NCI-H1417 treated with DMSO at 0.1 percent for 48 hours (cell line): ENCODE measurements at regions not wholly inside any gene's neighbourhood (a gene's known extent, or its start where the extent isn't known, plus 50 kb on each side); places are given as distances from the start of the nearest gene placed in this dataset.

ENCODE experiments used
- DNase-seq: peaks from one replicate; lab custom pipeline; 2025; lab: John Stamatoyannopoulos, UW

GRCh38 chr5:155068616-155069100 lies 55.1 kb downstream of the KIF4B start:
- DNase-seq = no peak

DNA sequence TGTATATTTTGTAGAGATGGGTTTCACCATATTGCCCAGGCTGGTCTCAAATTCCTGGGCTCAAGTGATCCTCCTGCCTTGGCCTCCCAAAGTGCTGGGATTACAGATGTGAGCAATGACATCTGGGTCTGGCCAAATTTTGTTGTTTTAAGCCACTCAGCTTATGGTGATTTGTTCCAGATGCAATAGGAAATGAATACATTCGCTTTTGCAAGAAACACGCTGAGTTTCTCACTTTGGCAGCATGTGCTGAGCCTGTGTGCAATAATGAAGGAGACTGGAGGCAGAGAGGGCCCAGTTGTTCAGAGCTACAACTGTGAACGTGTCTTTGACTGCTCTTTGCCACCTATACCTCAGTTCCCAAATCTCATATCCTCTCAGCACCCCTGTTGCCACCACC lies 56.4 kb downstream of the KIF4B start:
- DNase-seq = no peak

GRCh38 chr5:155070781-155071180 lies 57.2 kb downstream of the KIF4B start:
- no peak for DNase-seq

DNA sequence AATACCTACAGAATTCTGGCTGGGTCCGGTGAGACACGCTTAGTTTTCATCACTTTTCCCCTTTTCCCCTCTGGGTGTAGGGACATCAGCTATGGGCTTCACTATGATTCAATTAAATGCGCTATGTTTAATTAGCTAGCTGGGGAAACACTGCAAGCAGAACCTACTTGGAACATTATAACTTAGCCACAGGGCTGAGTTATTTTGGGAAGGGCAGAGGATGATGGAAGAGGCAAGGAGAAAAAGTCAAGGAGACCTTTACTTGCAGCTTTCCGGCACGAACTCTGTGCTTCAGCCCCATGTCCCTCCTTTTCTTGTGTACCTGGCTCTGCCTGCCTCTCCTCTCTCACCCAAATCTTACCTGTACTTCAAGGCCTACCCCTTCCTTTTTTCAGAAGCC lies 62.8 kb downstream of the KIF4B start:
- no peak for DNase-seq

DNA sequence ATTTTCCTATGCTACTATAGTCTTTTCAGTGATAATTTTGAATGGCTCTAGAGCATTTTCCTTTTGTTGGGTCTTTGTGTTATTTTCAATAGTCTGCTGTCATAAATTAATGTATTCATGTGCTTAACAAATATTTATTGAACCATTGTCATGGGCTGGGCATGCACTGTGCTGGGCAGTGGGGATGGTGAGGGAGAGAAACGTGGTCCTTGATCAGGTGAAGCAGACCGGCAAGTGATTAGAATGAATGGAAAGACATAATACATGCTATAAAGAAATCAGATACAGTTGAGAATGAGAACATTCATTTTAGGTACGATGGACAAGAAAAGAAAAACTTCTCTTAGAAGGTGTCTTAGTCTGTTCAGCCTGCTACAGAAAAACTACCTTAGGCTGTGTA lies 66.1 kb downstream of the KIF4B start:
- no peak for DNase-seq

- DNase-seq = no peak
These were observed 67.2 kb downstream of the KIF4B start for GRCh38 chr5:155080721-155081120.

DNA sequence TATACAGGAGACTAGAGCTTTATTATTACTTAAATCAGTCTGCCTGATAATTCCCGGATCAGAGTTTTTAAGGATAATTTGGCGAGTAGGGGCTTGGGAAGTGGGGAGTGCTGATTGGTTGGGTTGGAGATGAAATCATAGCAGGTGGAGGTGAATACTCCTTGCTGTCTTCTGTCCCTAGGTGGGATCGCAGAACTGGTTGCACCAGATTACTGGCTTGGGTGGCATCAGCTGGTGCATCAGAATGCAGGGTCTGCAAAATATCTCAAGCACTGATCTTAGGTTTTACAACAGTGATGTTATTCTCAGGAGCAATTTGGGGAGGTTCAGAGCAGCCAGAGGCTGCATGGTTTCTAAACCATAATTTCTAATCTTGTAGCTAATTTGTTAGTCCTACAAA lies 68.1 kb downstream of the KIF4B start:
- DNase-seq = no peak

DNA sequence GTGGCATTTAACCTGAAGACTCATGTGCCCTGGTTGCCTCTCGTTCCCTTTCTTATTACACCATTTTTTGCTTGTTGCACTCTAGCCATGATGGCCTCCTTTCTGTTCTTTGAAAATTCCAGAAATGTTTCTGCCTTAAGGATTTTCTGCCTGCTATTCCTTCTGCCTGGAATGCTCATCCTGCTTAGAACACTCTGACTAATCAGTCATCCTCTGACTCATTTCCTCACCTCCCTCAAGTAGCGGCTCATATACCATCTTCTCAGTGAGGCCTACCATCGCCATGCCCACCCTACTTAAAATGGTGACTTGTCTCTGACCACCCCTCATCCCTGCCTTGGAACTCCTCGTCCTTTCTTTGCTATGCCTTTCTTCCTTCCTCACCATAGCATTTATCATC lies 68.8 kb downstream of the KIF4B start:
- no peak for DNase-seq

DNA sequence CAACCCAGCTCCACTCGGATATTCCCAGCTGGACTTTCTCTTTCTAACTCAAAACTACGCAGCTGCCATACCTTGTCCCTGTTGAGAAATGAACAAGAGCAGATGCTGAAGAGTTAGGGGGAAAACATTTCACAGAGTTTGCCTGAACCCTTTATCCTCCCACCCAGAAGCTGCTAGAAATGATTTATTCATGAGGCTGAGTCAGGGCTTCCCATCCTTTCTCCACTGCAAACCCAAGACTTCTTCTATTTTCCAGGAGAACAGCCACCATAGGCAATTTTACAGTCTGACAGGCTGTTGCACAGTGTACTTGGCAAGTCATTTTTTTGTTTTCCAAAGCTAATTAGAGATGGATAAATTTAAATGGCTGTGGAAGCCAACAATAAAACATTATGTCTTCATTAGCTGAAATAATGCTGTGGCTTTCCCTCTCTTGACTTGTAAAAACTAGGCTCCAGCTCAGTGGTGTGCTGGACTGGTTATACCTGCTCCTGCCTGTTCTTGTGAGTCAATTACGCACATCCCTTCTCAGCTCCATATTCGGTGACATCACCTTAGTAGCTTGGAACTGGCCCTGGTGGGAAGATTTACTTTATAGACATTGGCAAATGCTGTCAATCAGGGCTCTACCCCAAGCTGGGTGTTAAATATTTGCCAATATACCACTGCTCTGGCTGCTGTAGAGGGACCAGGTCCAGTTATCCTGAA lies 71.9 kb downstream of the KIF4B start:
- no peak for DNase-seq

- DNase-seq = no peak
These were observed 73.5 kb downstream of the KIF4B start for GRCh38 chr5:155087036-155087435.

DNA sequence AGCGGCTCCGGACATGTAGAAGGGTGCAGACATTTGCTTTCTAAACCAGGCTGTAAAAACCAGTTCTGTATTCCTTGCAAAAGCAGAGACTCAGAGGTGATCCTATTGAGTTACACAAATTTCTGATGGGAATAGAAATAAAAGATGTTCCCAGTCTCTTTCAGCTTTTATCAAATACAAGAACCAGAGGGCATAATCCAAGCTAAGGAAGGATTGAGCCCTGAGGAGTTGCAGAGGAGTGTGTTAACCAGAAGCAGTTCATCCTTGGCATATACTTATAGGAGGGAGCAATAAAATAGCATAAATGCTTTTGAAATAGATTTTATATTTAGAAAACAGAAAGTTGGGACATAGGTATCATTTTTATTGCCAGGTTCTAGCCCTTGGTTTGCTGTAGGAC lies 75.3 kb downstream of the KIF4B start:
- DNase-seq = no peak

GRCh38 chr5:155089643-155090042 lies 76.1 kb downstream of the KIF4B start:
- DNase-seq = no peak

- DNase-seq = no peak
These were observed 77.6 kb downstream of the KIF4B start for GRCh38 chr5:155091063-155091648.

DNA sequence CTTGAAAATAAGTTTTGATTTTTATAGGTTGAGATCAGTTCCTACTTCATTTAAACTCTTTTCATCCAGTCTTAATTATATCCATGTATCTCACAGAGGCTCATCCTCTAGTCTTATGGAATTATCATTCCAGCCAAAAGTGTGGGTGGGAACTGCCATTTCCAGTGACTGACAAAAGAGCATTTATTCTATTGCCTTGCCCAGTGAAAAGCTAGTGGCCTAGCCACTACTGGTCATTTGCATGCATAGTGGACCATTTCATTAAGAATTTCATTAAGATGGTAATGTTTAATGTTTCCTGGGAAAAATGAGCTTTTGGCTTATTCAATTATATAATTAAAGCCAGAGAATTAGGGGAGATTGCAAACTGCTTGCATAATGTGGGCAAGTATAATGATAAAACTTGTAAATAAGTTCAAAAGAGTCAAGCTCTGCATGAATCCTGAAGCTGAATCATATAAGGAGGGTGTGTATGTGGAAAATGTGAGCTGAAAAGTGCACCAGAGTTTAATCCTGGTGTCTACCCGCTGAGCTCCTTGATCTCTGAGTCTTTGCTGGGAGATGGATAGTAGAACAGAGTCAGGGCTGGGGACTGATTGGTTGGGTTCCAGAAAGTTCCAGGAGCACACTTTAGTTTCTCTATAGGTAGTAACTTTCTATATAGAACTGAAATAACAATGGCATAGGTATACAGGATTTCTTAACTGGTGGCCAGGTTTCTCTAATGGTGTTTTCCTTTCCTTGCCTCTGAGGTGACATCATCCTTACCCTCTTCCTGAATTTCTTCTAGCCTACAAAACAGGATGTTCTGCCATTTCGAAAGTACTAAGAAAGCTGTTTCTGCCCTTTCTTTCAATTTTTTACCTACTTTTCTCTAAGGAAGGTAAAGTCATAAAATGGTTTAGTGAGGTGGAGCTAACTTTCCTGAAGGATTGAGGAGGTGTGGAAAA lies 78.5 kb downstream of the KIF4B start:
- DNase-seq = no peak

DNA sequence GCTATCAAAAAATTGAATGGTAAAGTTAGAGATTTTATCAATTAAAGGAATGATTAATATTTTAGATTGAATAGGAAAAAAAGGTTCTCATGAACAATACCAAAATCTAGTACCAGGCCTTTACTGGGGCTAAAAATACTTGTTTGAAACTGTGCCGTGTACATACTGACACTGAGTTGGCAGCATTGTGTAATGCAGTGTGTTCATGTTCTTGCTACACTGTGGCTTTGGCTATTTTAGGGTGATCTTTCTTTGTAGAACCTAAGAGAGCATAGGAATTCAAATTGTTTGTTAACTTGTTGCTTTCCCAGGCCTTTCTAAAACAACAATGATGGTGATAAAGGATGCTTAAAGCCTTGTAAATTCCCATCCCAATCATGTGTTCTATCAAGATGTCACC lies 80.9 kb downstream of the KIF4B start:
- DNase-seq = no peak

- no peak for DNase-seq
These were observed 84.4 kb downstream of the KIF4B start for GRCh38 chr5:155097995-155098394.

GRCh38 chr5:155098433-155098832 lies 84.9 kb downstream of the KIF4B start:
- DNase-seq = no peak

- no peak for DNase-seq
These were observed 88.1 kb downstream of the KIF4B start for GRCh38 chr5:155101697-155102096.

DNA sequence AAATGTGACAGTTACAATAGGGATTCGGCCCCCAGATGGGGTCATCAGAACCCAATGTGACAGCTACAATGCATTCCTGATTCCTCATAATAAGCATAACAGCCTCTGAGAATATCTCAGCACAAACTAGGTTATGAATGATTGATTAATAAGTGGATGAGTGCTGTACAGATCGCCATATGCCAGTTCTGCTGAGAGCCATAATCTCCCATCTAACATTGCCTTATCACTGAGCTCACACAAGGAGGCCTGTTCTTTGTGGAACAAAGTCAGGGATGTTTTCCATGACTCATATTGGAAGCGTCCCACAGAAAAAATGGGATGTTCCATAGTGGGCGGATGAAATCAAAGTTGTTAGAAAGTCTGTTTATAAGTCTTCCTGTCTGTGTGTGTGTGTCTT lies 89.6 kb downstream of the KIF4B start:
- no peak for DNase-seq

DNA sequence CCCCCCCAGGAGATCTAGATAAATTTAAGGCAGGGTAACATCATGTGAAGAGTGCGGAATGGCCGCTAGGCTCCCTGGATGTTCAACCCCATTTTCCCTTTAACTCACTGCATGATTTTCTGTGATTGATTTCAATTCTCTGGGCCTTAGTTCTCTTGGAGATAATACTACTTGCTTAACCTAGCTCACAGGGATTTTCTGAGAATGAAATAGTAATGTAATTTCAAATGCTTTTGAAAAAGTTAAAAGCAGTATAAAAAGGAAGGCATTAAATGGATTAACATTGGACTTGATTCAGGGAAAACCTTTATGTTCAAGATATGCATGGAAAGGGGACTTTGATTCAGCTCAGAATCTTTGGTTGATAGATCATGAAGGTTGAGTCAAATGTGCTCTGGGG lies 90.9 kb downstream of the KIF4B start:
- no peak for DNase-seq

- no peak for DNase-seq
These were observed 92.7 kb downstream of the KIF4B start for GRCh38 chr5:155106221-155106620.

GRCh38 chr5:155113888-155114287 lies 100.3 kb downstream of the KIF4B start:
- no peak for DNase-seq

DNA sequence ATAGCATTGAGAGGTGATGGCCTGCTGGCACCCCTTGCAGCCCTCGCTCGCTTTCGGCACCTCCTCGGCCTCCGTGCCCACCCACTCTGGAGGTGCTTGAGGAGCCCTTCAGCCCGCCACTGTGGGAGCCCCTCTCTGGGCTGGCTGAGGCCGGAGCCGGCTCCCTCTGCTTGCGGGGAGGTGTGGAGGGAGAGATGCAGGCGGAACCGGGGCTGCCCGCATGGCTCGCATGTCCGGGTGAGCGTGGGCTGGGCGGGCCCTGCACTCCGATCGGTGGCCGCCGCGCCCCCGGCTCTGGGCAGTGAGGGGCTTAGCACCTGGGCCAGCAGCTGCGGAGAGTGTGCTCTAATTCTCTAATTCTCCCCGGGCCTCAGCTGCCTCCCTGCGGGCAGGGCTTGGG lies 101.1 kb downstream of the KIF4B start:
- DNase-seq = no peak
